ENCODE measurements at regions not wholly inside any gene's neighbourhood (a gene's known extent, or its start where the extent isn't known, plus 50 kb on each side); places are given as distances from the start of the nearest gene placed in this dataset.

DNA sequence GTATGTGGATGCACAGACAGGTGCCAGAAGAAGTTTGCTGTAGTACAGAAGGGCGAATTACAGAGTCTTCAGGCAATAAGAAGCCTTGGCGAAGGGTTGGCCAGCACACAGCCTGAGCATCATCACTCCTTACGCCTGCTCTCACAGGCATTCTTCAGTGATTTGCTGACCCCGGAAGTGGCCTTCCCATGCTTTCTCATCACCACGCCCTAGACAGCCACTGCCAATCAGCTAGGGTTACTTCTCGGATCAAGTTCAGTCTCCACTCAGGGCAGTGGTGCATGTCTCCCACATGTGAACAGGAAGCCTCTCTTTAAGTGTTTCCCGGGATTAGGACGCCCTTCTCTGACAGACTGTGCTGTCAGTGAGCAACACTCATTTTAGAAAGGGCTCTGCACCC, 81.8 kb downstream of the C1QL2 start:
- Mint-ChIP-seq H3K4me3 (ENCODE audit: unreplicated experiment) (no peak overlapping the region), H3K36me3 (ENCODE audit: low read depth, unreplicated experiment) (no peaks in the 10 kb centered on the region), H3K27me3 (ENCODE audit: low read depth, unreplicated experiment) (peaks cover 30% of the 10 kb centered on the region), H3K27ac (ENCODE audit: unreplicated experiment) (no peak overlapping the region), H3K9me3 (ENCODE audit: unreplicated experiment) (peaks cover 3% of the 10 kb centered on the region), H3K4me1 (ENCODE audit: low read depth, unreplicated experiment) (peaks cover 3% of the 10 kb centered on the region)
- Histone ChIP-seq H4K20me1 (ENCODE audit: insufficient read depth, low read length) (no peaks in the 10 kb centered on the region), H3K4me1 (ENCODE audit: insufficient read depth, low read length) (no peaks in the 10 kb centered on the region), H3K4me3 (ENCODE audit: insufficient read depth, low read depth, low read length) (no peak overlapping the region), H3K27me3 (ENCODE audit: insufficient read depth, low read length) (no peaks in the 10 kb centered on the region), H3K27ac (ENCODE audit: low read depth, low read length) (no peak overlapping the region), H3K9ac (ENCODE audit: low read length) (no peak overlapping the region), H3K9me3 (ENCODE audit: insufficient read depth, low read depth, low read length) (no peaks in the 10 kb centered on the region), H3K79me2 (ENCODE audit: insufficient read depth, low read length) (no peaks in the 10 kb centered on the region), H3K36me3 (ENCODE audit: insufficient read depth, low read length) (no peaks in the 10 kb centered on the region), H3K4me2 (ENCODE audit: low read length) (no peak overlapping the region), H2AFZ (ENCODE audit: low read depth, low read length) (no peak overlapping the region)
- no peak for FAIRE-seq
- no peak for DNase-seq (ENCODE audit: low read depth)
- TF ChIP-seq, protein P1, sequence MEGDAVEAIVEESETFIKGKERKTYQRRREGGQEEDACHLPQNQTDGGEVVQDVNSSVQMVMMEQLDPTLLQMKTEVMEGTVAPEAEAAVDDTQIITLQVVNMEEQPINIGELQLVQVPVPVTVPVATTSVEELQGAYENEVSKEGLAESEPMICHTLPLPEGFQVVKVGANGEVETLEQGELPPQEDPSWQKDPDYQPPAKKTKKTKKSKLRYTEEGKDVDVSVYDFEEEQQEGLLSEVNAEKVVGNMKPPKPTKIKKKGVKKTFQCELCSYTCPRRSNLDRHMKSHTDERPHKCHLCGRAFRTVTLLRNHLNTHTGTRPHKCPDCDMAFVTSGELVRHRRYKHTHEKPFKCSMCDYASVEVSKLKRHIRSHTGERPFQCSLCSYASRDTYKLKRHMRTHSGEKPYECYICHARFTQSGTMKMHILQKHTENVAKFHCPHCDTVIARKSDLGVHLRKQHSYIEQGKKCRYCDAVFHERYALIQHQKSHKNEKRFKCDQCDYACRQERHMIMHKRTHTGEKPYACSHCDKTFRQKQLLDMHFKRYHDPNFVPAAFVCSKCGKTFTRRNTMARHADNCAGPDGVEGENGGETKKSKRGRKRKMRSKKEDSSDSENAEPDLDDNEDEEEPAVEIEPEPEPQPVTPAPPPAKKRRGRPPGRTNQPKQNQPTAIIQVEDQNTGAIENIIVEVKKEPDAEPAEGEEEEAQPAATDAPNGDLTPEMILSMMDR (IDR thresholded peaks at IDR 0.05; ENCODE audit: insufficient read depth, low read depth, low read length): no peak
- TF ChIP-seq EZH2 (IDR thresholded peaks at IDR 0.05; ENCODE audit: insufficient read depth, low read length): no peak

DNA sequence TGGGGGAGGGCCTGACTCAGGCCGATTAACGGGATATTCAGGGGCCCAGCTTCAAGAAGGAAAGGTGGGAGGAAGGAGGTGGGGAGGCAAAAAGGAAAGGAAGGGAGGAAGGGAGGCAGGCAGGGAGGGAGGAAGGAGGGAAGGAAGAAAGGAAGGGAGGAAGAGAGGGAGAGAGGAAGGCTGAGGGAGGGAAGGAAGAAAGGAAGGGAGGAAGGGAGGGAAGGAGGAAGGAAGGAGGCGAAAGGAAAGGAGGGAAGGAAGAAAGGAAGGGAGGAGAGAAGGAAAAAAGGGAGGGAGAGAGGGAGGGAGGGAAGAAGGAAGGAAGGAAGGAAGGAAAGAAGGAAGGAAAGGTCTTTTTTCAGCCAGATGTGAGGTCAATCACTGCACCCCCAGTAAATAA, 85.3 kb downstream of the C1QL2 start:
- Mint-ChIP-seq H3K9me3 (ENCODE audit: unreplicated experiment) (peaks cover 3% of the 10 kb centered on the region), H3K4me3 (ENCODE audit: unreplicated experiment) (no peak overlapping the region), H3K4me1 (ENCODE audit: low read depth, unreplicated experiment) (peaks cover 8% of the 10 kb centered on the region), H3K27me3 (ENCODE audit: low read depth, unreplicated experiment) (peaks cover 30% of the 10 kb centered on the region), H3K36me3 (ENCODE audit: low read depth, unreplicated experiment) (no peaks in the 10 kb centered on the region), H3K27ac (ENCODE audit: unreplicated experiment) (no peak overlapping the region)
- no peak for TF ChIP-seq EZH2 (IDR thresholded peaks at IDR 0.05; ENCODE audit: insufficient read depth, low read length)
- TF ChIP-seq, protein P1 (IDR thresholded peaks at IDR 0.05; ENCODE audit: insufficient read depth, low read depth, low read length): no peak
- Histone ChIP-seq H3K27ac (ENCODE audit: low read depth, low read length) (no peak overlapping the region), H3K9ac (ENCODE audit: low read length) (no peak overlapping the region), H3K9me3 (ENCODE audit: insufficient read depth, low read depth, low read length) (no peaks in the 10 kb centered on the region), H3K79me2 (ENCODE audit: insufficient read depth, low read length) (no peaks in the 10 kb centered on the region), H4K20me1 (ENCODE audit: insufficient read depth, low read length) (no peaks in the 10 kb centered on the region), H2AFZ (ENCODE audit: low read depth, low read length) (no peak overlapping the region), H3K4me3 (ENCODE audit: insufficient read depth, low read depth, low read length) (no peak overlapping the region), H3K27me3 (ENCODE audit: insufficient read depth, low read length) (no peaks in the 10 kb centered on the region), H3K36me3 (ENCODE audit: insufficient read depth, low read length) (no peaks in the 10 kb centered on the region), H3K4me1 (ENCODE audit: insufficient read depth, low read length) (no peaks in the 10 kb centered on the region), H3K4me2 (ENCODE audit: low read length) (no peak overlapping the region)
- FAIRE-seq (no peak), DNase-seq (ENCODE audit: low read depth) (no peak)

GRCh38 chr2:119071476-119071875, 87.1 kb downstream of the C1QL2 start:
- Histone ChIP-seq H3K4me1 (ENCODE audit: insufficient read depth, low read length) (no peaks in the 10 kb centered on the region), H3K4me2 (ENCODE audit: low read length) (no peak overlapping the region), H4K20me1 (ENCODE audit: insufficient read depth, low read length) (no peaks in the 10 kb centered on the region), H3K9ac (ENCODE audit: low read length) (no peak overlapping the region), H3K27ac (ENCODE audit: low read depth, low read length) (no peak overlapping the region), H3K36me3 (ENCODE audit: insufficient read depth, low read length) (no peaks in the 10 kb centered on the region), H2AFZ (ENCODE audit: low read depth, low read length) (no peak overlapping the region), H3K27me3 (ENCODE audit: insufficient read depth, low read length) (no peaks in the 10 kb centered on the region), H3K9me3 (ENCODE audit: insufficient read depth, low read depth, low read length) (no peaks in the 10 kb centered on the region), H3K79me2 (ENCODE audit: insufficient read depth, low read length) (no peaks in the 10 kb centered on the region), H3K4me3 (ENCODE audit: insufficient read depth, low read depth, low read length) (no peak overlapping the region)
- no peak for FAIRE-seq
- Mint-ChIP-seq H3K27me3 (ENCODE audit: low read depth, unreplicated experiment) (peaks cover 21% of the 10 kb centered on the region), H3K4me1 (ENCODE audit: low read depth, unreplicated experiment) (peaks cover 9% of the 10 kb centered on the region), H3K27ac (ENCODE audit: unreplicated experiment) (no peak overlapping the region), H3K36me3 (ENCODE audit: low read depth, unreplicated experiment) (no peaks in the 10 kb centered on the region), H3K4me3 (ENCODE audit: unreplicated experiment) (no peak overlapping the region), H3K9me3 (ENCODE audit: unreplicated experiment) (peaks cover 3% of the 10 kb centered on the region)
- DNase-seq (ENCODE audit: low read depth): no peak
- TF ChIP-seq, protein P1 (IDR thresholded peaks at IDR 0.05; ENCODE audit: insufficient read depth, low read depth, low read length): no peak
- TF ChIP-seq EZH2 (IDR thresholded peaks at IDR 0.05; ENCODE audit: insufficient read depth, low read length): no peak

All from astrocyte (in vitro differentiated cells and primary cell).